Endothelial cell of umbilical vein (primary cell): ENCODE measurements at regions not wholly inside any gene's neighbourhood (a gene's known extent, or its start where the extent isn't known, plus 50 kb on each side); places are given as distances from the start of the nearest gene placed in this dataset.

Experiments used
- BruUV-seq: library from RNA; stranded (reverse); fragments of 400-500 nt; replicated peaks from 2 replicates; lab custom pipeline; 2021; lab: Mats Ljungman, UMichigan
- CTCF ChIA-PET: fragments of 300-600, 350-600 bp; sonication (Branson Sonifier 250); formaldehyde crosslinking; loops from one replicate; lab custom pipeline; 2021; ENCODE audit warnings: antibody characterized with exemption, inconsistent platforms; lab: Charles Lee
- POLR2A ChIA-PET: fragments of 300-600, 350-600 bp; sonication (Branson Sonifier 250); formaldehyde crosslinking; loops from one replicate; lab custom pipeline; 2021; ENCODE audit warnings: antibody characterized with exemption, inconsistent platforms; lab: Charles Lee
- DNase-seq: peaks from one replicate; pipeline ENCODE4 v3.0.0-alpha.2; 2011; ENCODE audit warnings: low read depth, low spot score
- FAIRE-seq: peaks from 2 replicates; lab custom pipeline; 2011; peaks lifted over from hg19 to GRCh38; lab: Jason Lieb, UNC
- H2AFZ ChIP-seq: 2 replicates; pipeline ENCODE4 v1.6.0; 2012; ENCODE audit warnings: low read depth, low read length, control low read depth, inconsistent platforms
- H3K27ac ChIP-seq: 2 replicates; pipeline ENCODE4 v1.5.1; 2011; ENCODE audit warnings: low read depth, mild to moderate bottlenecking, control low read depth, low read length, moderate library complexity; ENCODE audit not compliant: insufficient read depth
- H3K27me3 ChIP-seq, 2 experiments: 2 replicates each; pipeline versions ENCODE4 v1.6.0 to v1.6.1; 2011; ENCODE audit warnings: low read length in 2 of 2, mixed read lengths in 1 of 2; ENCODE audit not compliant: control insufficient read depth in 2 of 2, insufficient read depth in 2 of 2
- H3K36me3 ChIP-seq, 2 experiments: 2 replicates in 1 of 2; 3 replicates in 1 of 2; pipeline ENCODE4 v1.5.1; 2011; ENCODE audit warnings: low read length in 2 of 2, mild to moderate bottlenecking in 1 of 2, moderate library complexity in 1 of 2; ENCODE audit not compliant: control insufficient read depth in 2 of 2, insufficient read depth in 2 of 2; ENCODE audit errors: extremely low read depth in 1 of 2
- H3K4me1 ChIP-seq: 3 replicates; pipeline ENCODE4 v1.5.1; 2011; ENCODE audit warnings: mild to moderate bottlenecking, low read length; ENCODE audit not compliant: control insufficient read depth, insufficient read depth; ENCODE audit errors: extremely low read depth
- H3K4me2 ChIP-seq: 2 replicates; pipeline ENCODE4 v1.6.1; 2011; ENCODE audit warnings: low read length, control low read depth, mixed read lengths; ENCODE audit not compliant: insufficient read depth
- H3K4me3 ChIP-seq, 3 experiments: fragments of 200-600 bp in 1 of 3; sonication (generic), shearing (Covaris generic) in 1 of 3; replicated peaks in 1 of 3; 2 replicates each; pipeline ENCODE4 v1.5.1; 2011 to 2016; ENCODE audit warnings: control low read depth in 3 of 3, low read length in 3 of 3, mild to moderate bottlenecking in 2 of 3, inconsistent platforms in 1 of 3, low read depth in 1 of 3, moderate library complexity in 1 of 3; ENCODE audit not compliant: insufficient read depth in 1 of 3
- H3K79me2 ChIP-seq: 2 replicates; pipeline ENCODE4 v1.6.0; 2012; ENCODE audit warnings: low read length, inconsistent platforms; ENCODE audit not compliant: control insufficient read depth, insufficient read depth
- H3K9ac ChIP-seq: replicated peaks from 2 replicates; pipeline ENCODE3; 2011; ENCODE audit warnings: low read length, control low read depth; ENCODE audit not compliant: insufficient read depth; ENCODE audit errors: extremely low read depth
- H3K9me1 ChIP-seq: replicated peaks from 3 replicates; pipeline ENCODE4 v1.6.0; 2011; ENCODE audit warnings: mild to moderate bottlenecking, low read length; ENCODE audit not compliant: control insufficient read depth, insufficient read depth; ENCODE audit errors: extremely low read depth
- H3K9me3 ChIP-seq: replicated peaks from 2 replicates; pipeline ENCODE4 v1.5.1; 2012; ENCODE audit warnings: low read length, inconsistent platforms; ENCODE audit not compliant: control insufficient read depth, insufficient read depth
- H4K20me1 ChIP-seq: replicated peaks from 2 replicates; pipeline ENCODE3; 2011; ENCODE audit warnings: mild to moderate bottlenecking, low read length; ENCODE audit not compliant: control insufficient read depth, insufficient read depth; ENCODE audit errors: extremely low read depth
- CTCF ChIP-seq, 2 donors: IDR thresholded peaks; 1 replicate in 1 of 2; 2 replicates in 1 of 2; pipeline ENCODE4 v1.5.1; 2011; ENCODE audit warnings: low read length in 2 of 2, mild to moderate bottlenecking in 2 of 2, moderate library complexity in 2 of 2, control low read depth in 1 of 2, inconsistent platforms in 1 of 2, low read depth in 1 of 2; ENCODE audit not compliant: insufficient read depth in 1 of 2; ENCODE audit errors: extremely low read depth in 1 of 2
- EZH2 ChIP-seq: IDR thresholded peaks from 2 replicates; pipeline ENCODE4 v1.6.1; 2012; ENCODE audit warnings: borderline replicate concordance, low read depth, mild to moderate bottlenecking, moderate library complexity, low read length, inconsistent platforms; ENCODE audit not compliant: severe bottlenecking
- FOS ChIP-seq: IDR thresholded peaks from 2 replicates; pipeline ENCODE4 v1.6.1; 2011; ENCODE audit warnings: mild to moderate bottlenecking, low read length, moderate library complexity, borderline replicate concordance; ENCODE audit not compliant: insufficient read depth
- GATA2 ChIP-seq: IDR thresholded peaks from 2 replicates; pipeline ENCODE4 v1.7.0; 2011; ENCODE audit warnings: low read depth, mild to moderate bottlenecking, moderate library complexity, mixed read lengths, low read length; ENCODE audit not compliant: insufficient read length, insufficient read depth
- JUN ChIP-seq: IDR thresholded peaks from 2 replicates; pipeline ENCODE4 v1.6.1; 2011; ENCODE audit warnings: borderline replicate concordance, low read depth; ENCODE audit not compliant: insufficient read length, insufficient read depth
- MAX ChIP-seq: IDR thresholded peaks from 2 replicates; pipeline ENCODE4 v1.6.1; 2011; ENCODE audit not compliant: insufficient read depth, insufficient read length
- MYC ChIP-seq: IDR thresholded peaks from one replicate; pipeline ENCODE4 v1.6.1; 2011; ENCODE audit warnings: mild to moderate bottlenecking, low read depth, low read length
- POLR2A ChIP-seq: IDR thresholded peaks from 2 replicates; pipeline ENCODE4 v1.6.1; 2012; ENCODE audit warnings: low read depth, mild to moderate bottlenecking, control low read depth, low read length
- POLR2AphosphoS5 ChIP-seq: IDR thresholded peaks from 2 replicates; pipeline ENCODE4 v1.6.1; 2012; ENCODE audit warnings: low read depth, mild to moderate bottlenecking, control low read depth, low read length, moderate library complexity; ENCODE audit not compliant: insufficient read depth
- dilution Hi-C: fragments of 300-500 bp; cut with MboI; formaldehyde crosslinking; loops from one replicate; pipeline ENCODE4 v1.15.0; 2019; ENCODE audit warnings: low sequenced_read_pairs; ENCODE audit not compliant: extremely low pct_ligation_motif_present
- intact Hi-C: fragments of 100-400 bp; cut with micrococcal nuclease; formaldehyde crosslinking; loops from one replicate; pipeline ENCODE4 v1.10.0; 2022

DNA sequence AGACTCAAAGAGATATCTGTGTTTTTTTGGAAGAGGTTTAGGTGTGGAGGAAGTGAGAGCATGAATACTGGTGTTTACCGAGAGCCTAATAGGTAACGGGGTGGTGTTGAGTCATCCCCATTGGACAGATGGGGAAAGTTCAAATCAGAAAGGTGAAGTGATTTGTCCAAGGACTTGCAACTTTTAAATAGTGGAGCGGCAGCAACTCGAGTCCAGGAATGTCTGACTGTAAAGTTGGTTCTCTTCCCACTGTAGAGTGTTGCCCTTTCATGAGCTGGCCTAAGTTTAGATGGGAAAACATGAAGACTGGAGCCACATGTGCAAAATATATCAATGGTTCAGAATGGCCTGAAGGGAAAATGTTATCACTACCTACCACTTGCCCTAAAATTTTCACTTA is 125.7 kb downstream of the LYPLAL1 start:
- Histone ChIP-seq H3K9me3 (no peaks in the 10 kb centered on the region), H3K27ac (peak overlapping the region; percentile 50), H3K9me1 (no peaks in the 10 kb centered on the region), H3K36me3 (no peaks in the 10 kb centered on the region), H3K27me3 (no peaks in the 10 kb centered on the region), H4K20me1 (no peaks in the 10 kb centered on the region), H3K4me3 (no peak overlapping the region), H2AFZ (no peak overlapping the region), H3K4me2 (no peak overlapping the region), H3K79me2 (no peaks in the 10 kb centered on the region), H3K4me1 (peaks cover 41% of the 10 kb centered on the region), H3K9ac (peak overlapping the region; percentile 35)
- BruUV-seq, result TSS peak; percentile 28
- TF ChIP-seq GATA2 (no peak), FOS (no peak), POLR2A (no peak), JUN (no peak), EZH2 (no peak), CTCF (IDR thresholded peaks at IDR 0.05; ENCODE audit: extremely low read depth in 1 of 2, insufficient read depth in 1 of 2, low read depth in 1 of 2, low read length in 2 of 2) (no peak), MAX (no peak), POLR2AphosphoS5 (no peak), MYC (no peak)
- DNase-seq, result no peak
- dilution Hi-C loops (no loop called here), intact Hi-C loops (no loop called here)
- ChIA-PET POLR2A (no interaction called here), CTCF (interaction anchor here (1.0 kb wide), 1 partner anchor 28 kb away, joined by 3 read pairs; no protein-coding TSS in a partner anchor)
- FAIRE-seq, result no peak
